AG09319 (cell line): ENCODE measurements at regions not wholly inside any gene's neighbourhood (a gene's known extent, or its start where the extent isn't known, plus 50 kb on each side); places are given as distances from the start of the nearest gene placed in this dataset.

ENCODE experiments used
- DNase-seq: peaks from one replicate; pipeline ENCODE4 v3.0.0-alpha.2; 2010; ENCODE audit warnings: low read depth; ENCODE audit errors: extremely low read depth
- TF ChIP-seq, protein P1 (sequence below): IDR thresholded peaks from 2 replicates; pipeline ENCODE4 v1.5.1; 2011; ENCODE audit warnings: low read depth, mild to moderate bottlenecking, inconsistent platforms, low read length, moderate library complexity

DNA sequence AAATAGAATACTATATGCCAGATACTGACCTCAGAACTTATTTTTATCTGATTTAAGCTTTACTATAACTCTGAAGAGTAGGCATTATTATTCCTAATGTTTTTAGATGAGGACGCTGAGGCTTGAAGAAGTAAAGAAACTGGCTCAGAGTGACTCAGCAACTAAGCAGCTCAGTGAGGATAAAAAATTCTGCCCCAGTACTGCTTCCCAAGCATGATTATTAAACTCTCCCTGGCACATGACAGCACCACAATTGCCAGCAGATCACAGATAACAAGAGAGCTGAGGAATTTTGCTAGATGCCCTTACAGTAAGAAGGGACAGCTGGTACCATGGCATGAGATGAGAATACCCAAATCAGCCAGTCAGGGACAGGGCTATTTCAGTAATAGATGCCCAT is 219.4 kb downstream of the NKX6-1 start:
- TF ChIP-seq, protein P1, sequence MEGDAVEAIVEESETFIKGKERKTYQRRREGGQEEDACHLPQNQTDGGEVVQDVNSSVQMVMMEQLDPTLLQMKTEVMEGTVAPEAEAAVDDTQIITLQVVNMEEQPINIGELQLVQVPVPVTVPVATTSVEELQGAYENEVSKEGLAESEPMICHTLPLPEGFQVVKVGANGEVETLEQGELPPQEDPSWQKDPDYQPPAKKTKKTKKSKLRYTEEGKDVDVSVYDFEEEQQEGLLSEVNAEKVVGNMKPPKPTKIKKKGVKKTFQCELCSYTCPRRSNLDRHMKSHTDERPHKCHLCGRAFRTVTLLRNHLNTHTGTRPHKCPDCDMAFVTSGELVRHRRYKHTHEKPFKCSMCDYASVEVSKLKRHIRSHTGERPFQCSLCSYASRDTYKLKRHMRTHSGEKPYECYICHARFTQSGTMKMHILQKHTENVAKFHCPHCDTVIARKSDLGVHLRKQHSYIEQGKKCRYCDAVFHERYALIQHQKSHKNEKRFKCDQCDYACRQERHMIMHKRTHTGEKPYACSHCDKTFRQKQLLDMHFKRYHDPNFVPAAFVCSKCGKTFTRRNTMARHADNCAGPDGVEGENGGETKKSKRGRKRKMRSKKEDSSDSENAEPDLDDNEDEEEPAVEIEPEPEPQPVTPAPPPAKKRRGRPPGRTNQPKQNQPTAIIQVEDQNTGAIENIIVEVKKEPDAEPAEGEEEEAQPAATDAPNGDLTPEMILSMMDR = no peak
- no peak for DNase-seq

DNA sequence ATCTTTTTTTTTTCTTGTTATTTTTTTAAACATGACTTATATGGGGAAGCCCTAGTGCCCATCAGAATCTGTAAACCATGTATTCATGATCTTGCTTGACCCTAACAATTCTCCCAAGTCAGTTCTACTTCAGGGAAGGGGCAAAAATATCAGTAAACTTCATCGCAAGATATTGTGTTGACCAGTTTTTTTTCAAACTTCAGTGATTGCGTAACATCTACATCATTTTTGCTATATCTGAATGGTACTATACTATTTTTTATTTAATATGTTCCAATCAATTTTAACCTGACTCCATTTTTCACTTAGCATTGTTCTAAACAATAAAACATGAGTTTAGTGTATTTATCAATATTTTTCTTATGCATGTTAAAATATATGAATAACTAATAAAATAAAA is 221.2 kb downstream of the NKX6-1 start:
- TF ChIP-seq, protein P1 = no peak
- DNase-seq = no peak

DNA sequence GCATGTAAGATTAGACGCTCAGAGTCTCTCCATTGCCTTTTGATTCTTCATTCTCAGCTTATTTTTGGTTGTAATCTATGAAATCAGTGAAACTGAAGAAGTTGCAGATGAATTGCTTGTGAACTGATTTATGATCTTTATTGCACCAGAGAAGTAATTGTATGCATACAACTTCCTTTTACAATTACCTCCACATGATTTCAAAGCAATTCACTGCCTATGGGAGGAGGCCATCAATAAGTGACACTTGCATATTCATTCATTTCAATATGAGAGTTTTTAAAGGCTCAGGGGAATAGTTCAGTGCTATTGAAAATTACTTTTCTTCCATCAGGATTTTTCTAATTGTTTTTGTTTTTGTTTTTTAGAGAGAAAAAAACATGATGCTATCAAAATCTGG is 222.3 kb downstream of the NKX6-1 start:
- TF ChIP-seq, protein P1 = no peak
- DNase-seq = no peak

DNA sequence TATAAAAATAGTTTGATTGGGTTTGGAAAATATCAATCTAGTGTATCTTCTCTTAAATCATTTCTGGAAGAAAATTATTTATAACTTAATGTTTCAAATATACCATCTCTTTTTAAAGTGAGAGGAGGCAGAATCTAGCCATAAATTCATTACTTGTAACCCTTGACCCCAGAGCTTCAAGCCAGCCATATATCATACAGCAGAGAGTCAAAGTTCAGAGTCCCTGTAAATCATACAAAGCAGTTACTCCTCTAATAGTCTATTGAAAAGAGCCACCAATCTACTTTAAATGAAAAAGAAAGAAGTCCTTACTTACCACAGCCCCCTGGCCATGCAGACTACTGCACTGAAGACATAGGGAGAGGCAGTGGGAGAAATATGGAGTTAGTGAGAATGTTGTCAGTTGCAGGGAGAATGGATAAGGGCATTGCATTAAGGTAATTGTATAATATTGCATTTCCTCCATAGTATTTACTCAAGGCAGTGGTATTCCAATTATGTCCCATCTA is 229.5 kb downstream of the NKX6-1 start:
- TF ChIP-seq, protein P1 = no peak
- no peak for DNase-seq

DNA sequence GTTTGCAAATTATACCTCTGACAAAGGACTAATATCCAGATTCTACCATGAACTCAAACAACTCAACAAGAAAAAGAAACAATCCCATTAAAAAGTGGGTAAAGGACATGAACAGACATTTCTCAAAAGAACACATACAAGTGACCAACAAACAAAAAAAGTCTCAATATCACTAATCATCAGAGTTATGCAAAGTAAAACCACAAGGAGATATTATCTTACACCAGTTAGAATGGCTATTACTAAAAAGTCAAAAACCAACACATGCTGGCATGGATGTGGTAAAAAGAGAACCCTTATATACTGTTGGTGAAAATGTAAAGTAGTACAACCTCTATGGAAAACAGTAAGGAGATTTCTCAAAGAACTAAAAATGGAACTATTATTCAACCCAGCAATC is 234.4 kb downstream of the NKX6-1 start:
- TF ChIP-seq, protein P1 = no peak
- no peak for DNase-seq

DNA sequence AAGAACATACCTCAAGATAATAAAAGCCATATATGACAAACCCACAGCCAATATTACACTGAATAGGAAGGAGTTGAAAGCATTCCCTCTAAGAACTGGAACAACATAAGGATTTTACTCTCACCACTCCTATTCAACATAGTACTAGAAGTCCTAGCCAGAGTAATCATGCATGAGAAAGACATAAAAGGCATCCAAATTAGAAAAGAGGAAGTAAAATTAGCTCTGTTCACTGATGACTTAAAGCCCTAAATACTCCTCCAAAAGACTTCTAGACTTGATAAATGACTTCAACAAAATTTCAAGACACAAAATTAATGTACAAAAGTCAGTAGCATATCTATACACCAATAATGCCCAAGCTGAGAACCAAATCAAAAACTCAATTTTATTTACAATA is 235.7 kb downstream of the NKX6-1 start:
- TF ChIP-seq, protein P1 = no peak
- DNase-seq = no peak

DNA sequence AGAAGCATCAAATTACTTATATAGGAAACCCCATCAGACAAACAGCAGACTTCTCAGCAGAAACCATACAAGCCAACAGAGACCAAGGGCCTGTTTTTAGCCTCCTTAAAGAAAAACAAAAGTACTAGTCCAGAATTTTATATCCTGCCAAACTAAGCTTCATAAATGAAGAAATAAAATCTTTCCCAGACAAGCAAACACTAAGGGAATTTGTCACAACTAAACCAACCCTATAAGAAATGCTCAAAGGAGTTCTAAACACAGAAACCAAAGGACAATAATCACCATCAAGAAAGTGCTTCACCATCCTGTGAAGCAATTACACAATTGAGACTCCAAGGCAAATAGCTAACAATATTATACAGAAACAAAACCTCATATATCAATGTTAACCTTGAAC is 238.6 kb downstream of the NKX6-1 start:
- TF ChIP-seq, protein P1 = no peak
- no peak for DNase-seq
